Left colon (tissue), 2 donors: ENCODE measurements at regions not wholly inside any gene's neighbourhood (a gene's known extent, or its start where the extent isn't known, plus 50 kb on each side); places are given as distances from the start of the nearest gene placed in this dataset.
"Not testable (repeated sequence)": the region's sequence is repeated elsewhere in the genome, so short reads cannot be mapped to it uniquely, and the experiment has no call there.

Experiments
- ATAC-seq: fragments of 200-7000 bp; cut with Tn5 transposase; one replicate; pipeline ENCODE4 v1.9.1; 2020; ENCODE audit warnings: mild to moderate bottlenecking, moderate library complexity
- DNase-seq, 2 donors: peaks; one replicate each; pipeline ENCODE4 v3.0.0-alpha.2; 2020
- intact Hi-C, 2 donors: fragments of 100-400 bp; cut with DNase I in 1 of 2; cut with micrococcal nuclease in 1 of 2; formaldehyde crosslinking; loops; one replicate each; pipeline versions ENCODE4 v1.11.2 to v1.14.0; 2022; cut with DNase I, micrococcal nuclease
- donor health status: DM: no; HTN: no; CAD: no.
- donor health status: DM: yes; HTN: yes; CAD: no.

- DNase-seq (no peak), ATAC-seq (no peak)
- intact Hi-C loops, result no loop called here
Measured at GRCh38 chrX:81857192-81857591, 655.3 kb downstream of the SH3BGRL start.

- ATAC-seq, result no peak
- intact Hi-C loops, result no loop called here
- DNase-seq, result no peak
Measured at GRCh38 chrX:81866873-81867272, 665.0 kb downstream of the SH3BGRL start.

GRCh38 chrX:81868979-81869378 lies 667.1 kb downstream of the SH3BGRL start:
- ATAC-seq, result no peak
- intact Hi-C loops, result no loop called here

GRCh38 chrX:81874807-81875206 lies 672.9 kb downstream of the SH3BGRL start:
- DNase-seq, result no peak
- ATAC-seq, result no peak
- intact Hi-C loops, result no loop called here

More at GRCh38 chrX:81868979-81869378, 667.1 kb downstream of the SH3BGRL start:
- no peak for DNase-seq

GRCh38 chrX:81875800-81876199 lies 673.9 kb downstream of the SH3BGRL start:
- ATAC-seq (no peak), DNase-seq (no peak)
- intact Hi-C loops, result no loop called here

- DNase-seq, result no peak
- ATAC-seq, result no peak
- intact Hi-C loops, result no loop called here
Measured at GRCh38 chrX:81876437-81876836, 674.5 kb downstream of the SH3BGRL start.

GRCh38 chrX:81890521-81890920 lies 688.6 kb downstream of the SH3BGRL start:
- no peak for ATAC-seq
- no peak for DNase-seq
- intact Hi-C loops, result no loop called here

GRCh38 chrX:81900522-81900921 lies 698.6 kb downstream of the SH3BGRL start:
- ATAC-seq (no peak), DNase-seq (no peak)
- intact Hi-C loops, result no loop called here

- intact Hi-C loops, result no loop called here
- no peak for DNase-seq
Measured at GRCh38 chrX:81925812-81926211, 723.9 kb downstream of the SH3BGRL start.

GRCh38 chrX:81945911-81946310 lies 744.0 kb downstream of the SH3BGRL start:
- DNase-seq, ATAC-seq, intact Hi-C loops: not testable (repeated sequence)

More at GRCh38 chrX:81925812-81926211, 723.9 kb downstream of the SH3BGRL start:
- no peak for ATAC-seq

GRCh38 chrX:81957318-81957717 lies 755.4 kb downstream of the SH3BGRL start:
- no peak for ATAC-seq
- no peak for DNase-seq
- intact Hi-C loops, result no loop called here

GRCh38 chrX:81957900-81958545 lies 756.1 kb downstream of the SH3BGRL start:
- ATAC-seq (no peak), DNase-seq (no peak)
- intact Hi-C loops, result no loop called here

- no peak for DNase-seq
- intact Hi-C loops, result no loop called here
- ATAC-seq, result no peak
Measured at GRCh38 chrX:81959964-81960363, 758.1 kb downstream of the SH3BGRL start.

GRCh38 chrX:81974413-81974812 lies 772.5 kb downstream of the SH3BGRL start:
- ATAC-seq, DNase-seq, intact Hi-C loops: not testable (repeated sequence)

GRCh38 chrX:81979806-81980515 lies 778.1 kb downstream of the SH3BGRL start:
- intact Hi-C loops, result no loop called here
- DNase-seq, result no peak
- ATAC-seq, result no peak

- DNase-seq, intact Hi-C loops, ATAC-seq: not testable (repeated sequence)
Measured at GRCh38 chrX:81987217-81987616, 785.3 kb downstream of the SH3BGRL start.

- intact Hi-C loops, result no loop called here
- no peak for ATAC-seq
- DNase-seq, result no peak
Measured at GRCh38 chrX:81996166-81996565, 794.3 kb downstream of the SH3BGRL start.

GRCh38 chrX:82029571-82030218 lies 827.8 kb downstream of the SH3BGRL start:
- DNase-seq (no peak), ATAC-seq (no peak)
- intact Hi-C loops, result no loop called here

- intact Hi-C loops, result no loop called here
- no peak for DNase-seq
- no peak for ATAC-seq
Measured at GRCh38 chrX:82031250-82031649, 829.3 kb downstream of the SH3BGRL start.

GRCh38 chrX:82038793-82039192 lies 836.9 kb downstream of the SH3BGRL start:
- DNase-seq, result no peak
- intact Hi-C loops, result no loop called here
- ATAC-seq, result no peak
